H1 (cell line): ENCODE measurements at regions not wholly inside any gene's neighbourhood (a gene's known extent, or its start where the extent isn't known, plus 50 kb on each side); places are given as distances from the start of the nearest gene placed in this dataset.

Experiments used
- CTCF ChIA-PET: fragments of 300-600 bp; sonication (Branson Sonifier 250); formaldehyde crosslinking; loops from one replicate; lab custom pipeline; 2021; ENCODE audit not compliant: partially characterized antibody; lab: Charles Lee
- POLR2A ChIA-PET: fragments of 300-600 bp; sonication (Branson Sonifier 250); formaldehyde crosslinking; loops from one replicate; lab custom pipeline; 2021; ENCODE audit warnings: inconsistent platforms; ENCODE audit not compliant: partially characterized antibody; lab: Charles Lee
- DNase-seq, 2 experiments: peaks; one replicate each; pipeline versions ENCODE4 v3.0.0 to v3.0.0-alpha.2; 2010 to 2022; ENCODE audit warnings: low spot score in 2 of 2, low read depth in 1 of 2, mixed read lengths in 1 of 2
- FAIRE-seq: peaks from 2 replicates; lab custom pipeline; 2011; peaks lifted over from hg19 to GRCh38; lab: Jason Lieb, UNC
- H2AFZ ChIP-seq: 2 replicates; pipeline ENCODE4 v1.8.1; 2012; ENCODE audit warnings: low read length, inconsistent platforms
- H2AK5ac ChIP-seq: 2 replicates; pipeline ENCODE4 v1.6.1; 2013; ENCODE audit warnings: low read depth, low read length
- H2BK120ac ChIP-seq: replicated peaks from 2 replicates; pipeline ENCODE3; 2013; ENCODE audit warnings: low read depth, low read length, inconsistent platforms
- H2BK12ac ChIP-seq: 2 replicates; pipeline ENCODE4 v1.6.1; 2013; ENCODE audit warnings: low read depth, low read length
- H2BK15ac ChIP-seq: 2 replicates; pipeline ENCODE4 v1.6.1; 2013; ENCODE audit warnings: low read length
- H2BK20ac ChIP-seq: 2 replicates; pipeline ENCODE4 v1.6.1; 2013; ENCODE audit warnings: low read length
- H2BK5ac ChIP-seq: 2 replicates; pipeline ENCODE4 v1.6.1; 2013; ENCODE audit warnings: low read depth, low read length
- H3K14ac ChIP-seq: 2 replicates; pipeline ENCODE4 v1.6.1; 2013; ENCODE audit warnings: inconsistent platforms; ENCODE audit not compliant: insufficient read length
- H3K18ac ChIP-seq: 2 replicates; pipeline ENCODE4 v1.6.1; 2013; ENCODE audit warnings: low read length; ENCODE audit errors: extremely low read depth
- H3K23ac ChIP-seq: 2 replicates; pipeline ENCODE4 v1.6.1; 2013; ENCODE audit warnings: inconsistent platforms; ENCODE audit not compliant: insufficient read length
- H3K23me2 ChIP-seq: 2 replicates; pipeline ENCODE4 v1.6.1; 2013; ENCODE audit warnings: low read depth, low read length
- H3K27ac ChIP-seq: 2 replicates; pipeline ENCODE4 v1.6.1; 2011; ENCODE audit warnings: low read depth, low read length, inconsistent platforms
- H3K27me3 ChIP-seq, 4 experiments: replicated peaks in 1 of 4; 1 replicate in 1 of 4; 2 replicates in 3 of 4; pipeline versions ENCODE4 v1.6.1 to v1.8.1; 2011 to 2013; ENCODE audit warnings: low read length in 3 of 4, mild to moderate bottlenecking in 3 of 4, inconsistent platforms in 2 of 4, mixed read lengths in 2 of 4, moderate library complexity in 1 of 4; ENCODE audit not compliant: control insufficient read depth in 3 of 4, insufficient read depth in 3 of 4; ENCODE audit errors: extremely low read depth in 1 of 4
- H3K36me3 ChIP-seq, 4 experiments: 2 replicates each; pipeline versions ENCODE4 v1.6.1 to v1.8.1; 2011 to 2013; ENCODE audit warnings: mild to moderate bottlenecking in 4 of 4, low read length in 3 of 4, moderate library complexity in 2 of 4, control low read depth in 1 of 4, inconsistent platforms in 1 of 4; ENCODE audit not compliant: insufficient read depth in 4 of 4, control insufficient read depth in 2 of 4
- H3K4ac ChIP-seq: replicated peaks from 2 replicates; pipeline ENCODE3; 2013; ENCODE audit warnings: low read length, low read depth, mixed read lengths, inconsistent platforms; ENCODE audit not compliant: insufficient read length
- H3K4me1 ChIP-seq, 4 experiments: replicated peaks in 1 of 4; 1 replicate in 1 of 4; 2 replicates in 3 of 4; pipeline versions ENCODE4 v1.6.1 to v1.8.1; 2011 to 2013; ENCODE audit warnings: low read length in 3 of 4, inconsistent platforms in 2 of 4, mixed read lengths in 1 of 4; ENCODE audit not compliant: insufficient read depth in 4 of 4, control insufficient read depth in 3 of 4
- H3K4me2 ChIP-seq, 2 experiments: 2 replicates each; pipeline versions ENCODE4 v1.6.1 to v1.8.1; 2011 to 2013; ENCODE audit warnings: low read depth in 2 of 2, low read length in 2 of 2, control low read depth in 1 of 2, inconsistent platforms in 1 of 2, mild to moderate bottlenecking in 1 of 2; ENCODE audit not compliant: insufficient read depth in 1 of 2
- H3K4me3 ChIP-seq, 4 experiments: fragments of 200-600, 300-600 bp in 1 of 4; sonication (generic), shearing (Covaris generic), sonication (Bioruptor Twin) in 1 of 4; 2 replicates each; pipeline versions ENCODE4 v1.5.1 to v1.8.1; 2011 to 2016; ENCODE audit warnings: low read length in 4 of 4, low read depth in 3 of 4, control low read depth in 2 of 4, inconsistent platforms in 2 of 4, mild to moderate bottlenecking in 2 of 4, mixed read lengths in 1 of 4, moderate library complexity in 1 of 4; ENCODE audit not compliant: insufficient read depth in 2 of 4; ENCODE audit errors: extremely low read depth in 1 of 4
- H3K56ac ChIP-seq: replicated peaks from 2 replicates; pipeline ENCODE3; 2013; ENCODE audit warnings: low read depth, mild to moderate bottlenecking, mixed read lengths, low read length, inconsistent platforms; ENCODE audit not compliant: insufficient read length
- H3K79me1 ChIP-seq: 2 replicates; pipeline ENCODE4 v1.6.1; 2013; ENCODE audit warnings: low read depth, low read length, control low read depth
- H3K79me2 ChIP-seq, 2 experiments: 2 replicates each; pipeline versions ENCODE4 v1.6.1 to v1.8.1; 2012 to 2013; ENCODE audit warnings: low read length in 2 of 2, mild to moderate bottlenecking in 2 of 2, inconsistent platforms in 1 of 2; ENCODE audit not compliant: insufficient read depth in 2 of 2, control insufficient read depth in 1 of 2
- H3K9ac ChIP-seq, 4 experiments: replicated peaks in 1 of 4; 1 replicate in 1 of 4; 2 replicates in 3 of 4; pipeline versions ENCODE4 v1.6.1 to v1.8.1; 2011 to 2013; ENCODE audit warnings: low read depth in 3 of 4, low read length in 3 of 4, control low read depth in 2 of 4, mild to moderate bottlenecking in 2 of 4, moderate library complexity in 2 of 4, inconsistent platforms in 1 of 4; ENCODE audit errors: extremely low read depth in 1 of 4
- H3K9me3 ChIP-seq, 2 experiments: 2 replicates each; pipeline versions ENCODE4 v1.6.1 to v1.8.1; 2012 to 2013; ENCODE audit warnings: mild to moderate bottlenecking in 2 of 2, moderate library complexity in 2 of 2, control low read depth in 1 of 2, inconsistent platforms in 1 of 2, low read depth in 1 of 2, low read length in 1 of 2, mixed read lengths in 1 of 2; ENCODE audit not compliant: insufficient read depth in 2 of 2
- H4K20me1 ChIP-seq, 2 experiments: replicated peaks in 1 of 2; 2 replicates each; pipeline versions ENCODE3 to v1.8.1; 2011 to 2013; ENCODE audit warnings: inconsistent platforms in 2 of 2, low read length in 2 of 2, mild to moderate bottlenecking in 1 of 2; ENCODE audit not compliant: insufficient read depth in 2 of 2, control insufficient read depth in 1 of 2
- H4K5ac ChIP-seq: 2 replicates; pipeline ENCODE4 v1.6.1; 2013; ENCODE audit warnings: low read length, low read depth, mixed read lengths, inconsistent platforms; ENCODE audit not compliant: insufficient read length
- H4K8ac ChIP-seq: 2 replicates; pipeline ENCODE4 v1.8.0; 2013; ENCODE audit warnings: mild to moderate bottlenecking, moderate library complexity, low read length, inconsistent platforms; ENCODE audit not compliant: insufficient read depth; ENCODE audit errors: extremely low read depth
- H4K91ac ChIP-seq: replicated peaks from 2 replicates; pipeline ENCODE3; 2013; ENCODE audit warnings: low read length, mixed read lengths, inconsistent platforms; ENCODE audit not compliant: insufficient read length
- BCL11A ChIP-seq, 2 experiments: IDR thresholded peaks; one replicate each; pipeline ENCODE4 v1.6.1; 2011; ENCODE audit warnings: low read depth in 2 of 2, low read length in 2 of 2, mild to moderate bottlenecking in 2 of 2
- CHD2 ChIP-seq: IDR thresholded peaks from 2 replicates; pipeline ENCODE4 v1.6.1; 2012; ENCODE audit warnings: low read length, improper control_type of control experiment
- EGR1 ChIP-seq: IDR thresholded peaks from 2 replicates; pipeline ENCODE4 v1.6.1; 2011; ENCODE audit warnings: low read depth, low read length, borderline replicate concordance
- FOSL1 ChIP-seq: IDR thresholded peaks from 2 replicates; pipeline ENCODE4 v1.6.1; 2011; ENCODE audit warnings: mild to moderate bottlenecking, low read depth, low read length, moderate library complexity; ENCODE audit not compliant: insufficient read depth
- GTF2F1 ChIP-seq: IDR thresholded peaks from 2 replicates; pipeline ENCODE4 v1.6.1; 2012; ENCODE audit warnings: low read depth, low read length, improper control_type of control experiment, borderline replicate concordance
- HDAC6 ChIP-seq: IDR thresholded peaks from one replicate; pipeline ENCODE4 v1.7.1; 2012; ENCODE audit warnings: low read depth, mild to moderate bottlenecking, inconsistent platforms, low read length, moderate library complexity
- KDM5A ChIP-seq: fragments of 200-600 bp; IDR thresholded peaks from 2 replicates; pipeline ENCODE4 v1.7.1; 2012; ENCODE audit warnings: mild to moderate bottlenecking, low read length, inconsistent platforms, mixed read lengths
- NRF1 ChIP-seq: IDR thresholded peaks from 2 replicates; pipeline ENCODE4 v1.6.1; 2011; ENCODE audit warnings: mild to moderate bottlenecking, low read depth, low read length, improper control_type of control experiment
- POLR2A ChIP-seq, 2 experiments: IDR thresholded peaks; 1 replicate in 1 of 2; 2 replicates in 1 of 2; pipeline ENCODE4 v1.6.1; 2011; ENCODE audit warnings: low read depth in 2 of 2, low read length in 2 of 2, mild to moderate bottlenecking in 2 of 2; ENCODE audit errors: control extremely low read depth in 1 of 2
- RXRA ChIP-seq: IDR thresholded peaks from 2 replicates; pipeline ENCODE4 v1.6.1; 2011; ENCODE audit warnings: low read depth, mild to moderate bottlenecking, low read length, moderate library complexity; ENCODE audit not compliant: insufficient read depth
- SAP30 ChIP-seq: fragments of 300-600 bp; sonication (generic); IDR thresholded peaks from 2 replicates; pipeline ENCODE4 v1.7.1; 2012; ENCODE audit warnings: low read length, moderate library complexity, mild to moderate bottlenecking, inconsistent platforms; ENCODE audit not compliant: insufficient read depth, insufficient replicate concordance
- SIN3A ChIP-seq, 2 experiments: IDR thresholded peaks in 1 of 2; conservative IDR thresholded peaks in 1 of 2; 2 replicates each; pipeline ENCODE4 v1.6.1; 2011 to 2012; ENCODE audit warnings: low read length in 2 of 2, improper control_type of control experiment in 1 of 2, low read depth in 1 of 2, mild to moderate bottlenecking in 1 of 2
- SIRT6 ChIP-seq: IDR thresholded peaks from one replicate; pipeline ENCODE4 v1.7.1; 2012; ENCODE audit warnings: low read length, inconsistent platforms
- SP1 ChIP-seq: IDR thresholded peaks from 2 replicates; pipeline ENCODE4 v1.6.1; 2011; ENCODE audit warnings: low read depth, low read length
- TAF1 ChIP-seq: IDR thresholded peaks from 2 replicates; pipeline ENCODE4 v1.6.1; 2011; ENCODE audit warnings: mild to moderate bottlenecking, low read depth, low read length
- TCF12 ChIP-seq: IDR thresholded peaks from 2 replicates; pipeline ENCODE4 v1.6.1; 2011; ENCODE audit warnings: low read depth, mild to moderate bottlenecking, low read length
- WGBS, 2 experiments: shearing (Covaris generic) in 1 of 2; methylation state at CpG; one replicate each; pipeline versions ENCODE4 v1.1.6 to v1.1.7; 2013 to 2015; ENCODE audit warnings: low lambda C conversion rate in 2 of 2, mixed read lengths in 2 of 2, inconsistent platforms in 1 of 2, low coverage in 1 of 2, missing lambda C conversion rate in 1 of 2; ENCODE audit not compliant: insufficient replicate concordance in 2 of 2, insufficient coverage in 1 of 2, insufficient read length in 1 of 2; ENCODE audit errors: extremely low coverage in 1 of 2, missing lambda C conversion rate in 1 of 2; 5-methylcytosine and 5-hydroxymethylcytosine counted together

DNA sequence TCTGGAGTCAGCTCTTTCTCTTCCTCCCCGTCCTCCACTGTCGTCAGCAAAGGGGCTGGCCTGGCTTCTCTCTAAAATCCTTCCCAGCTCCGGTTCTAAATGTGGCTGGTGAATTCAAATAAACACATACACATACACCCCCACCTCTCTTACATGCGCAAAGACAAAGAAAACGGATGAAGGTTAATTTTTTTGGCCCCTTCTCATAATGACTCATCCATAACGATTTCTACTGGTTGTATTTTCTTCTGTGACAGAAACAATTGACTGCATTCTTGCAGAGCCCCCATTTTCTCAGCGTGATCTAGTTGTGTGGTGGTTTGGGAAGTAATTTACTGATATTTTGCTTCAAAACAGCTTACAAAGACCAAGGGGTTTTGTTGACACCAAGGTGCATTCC lies 130.0 kb upstream of the NTM start:
- WGBS, 2 experiments, result 90% methylated on average over 7 of the region's 7 CpGs; no CpG with 5 or more reads in 1 of the 2 experiments
- no peak overlapping the region for H2BK120ac ChIP-seq
- no peaks in the 10 kb centered on the region; a peak in 1 of 4 replicates for H3K9me3 ChIP-seq
- H4K8ac ChIP-seq, result no peak overlapping the region
- H2BK12ac ChIP-seq, result no peak overlapping the region
- H3K56ac ChIP-seq, result no peak overlapping the region
- H3K4ac ChIP-seq, result no peak overlapping the region
- no peak overlapping the region for H2BK20ac ChIP-seq
- POLR2A ChIA-PET, result interaction anchor here (0.6 to 3.1 kb wide), 3 partner anchors 13 to 263 kb away, joined by 3 to 14 read pairs (median 4); no protein-coding TSS in a partner anchor
- no peaks in the 10 kb centered on the region for H3K79me2 ChIP-seq
- no peak overlapping the region for H3K27ac ChIP-seq
- no peak overlapping the region for H4K91ac ChIP-seq
- no peak overlapping the region for H2BK5ac ChIP-seq
- no peaks in the 10 kb centered on the region for H3K79me1 ChIP-seq
- H2BK15ac ChIP-seq, result no peak overlapping the region
- no peak for DNase-seq
- H2AK5ac ChIP-seq, result no peak overlapping the region
- CTCF ChIA-PET, result interaction anchor here (1.0 to 1.2 kb wide), 3 partner anchors 21 to 176 kb away, joined by 3 read pairs; no protein-coding TSS in a partner anchor
- no peak overlapping the region for H3K4me2 ChIP-seq
- no peak overlapping the region for H3K23ac ChIP-seq
- no peak overlapping the region for H3K9ac ChIP-seq
- peaks cover 0 to 6% (median 3%) of the 10 kb centered on the region in 4 experiments; a peak in 5 of 7 replicates for H3K4me1 ChIP-seq
- no peak overlapping the region for H4K5ac ChIP-seq
- no peaks in the 10 kb centered on the region for H3K27me3 ChIP-seq
- H3K14ac ChIP-seq, result no peak overlapping the region
- no peak overlapping the region for H2AFZ ChIP-seq
- H3K18ac ChIP-seq, result no peak overlapping the region
- H3K36me3 ChIP-seq, result no peaks in the 10 kb centered on the region
- H3K4me3 ChIP-seq, result no peak overlapping the region
- H4K20me1 ChIP-seq, result no peaks in the 10 kb centered on the region
- no peak for FAIRE-seq
- H3K23me2 ChIP-seq, result peaks cover 1% of the 10 kb centered on the region; the same call in 1 of the 2 replicates
- TF ChIP-seq CHD2 (no peak), POLR2A (IDR thresholded peaks at IDR 0.05; ENCODE audit: control extremely low read depth in 1 of 2, low read depth in 2 of 2, low read length in 2 of 2) (no peak), SP1 (no peak), GTF2F1 (no peak), RXRA (no peak), BCL11A (IDR thresholded peaks at IDR 0.05; ENCODE audit: low read depth in 2 of 2, low read length in 2 of 2) (no peak), SIN3A (conservative IDR thresholded peaks at IDR 0.05 in 1 of 2, IDR thresholded peaks at IDR 0.05 in 1 of 2; ENCODE audit: low read depth in 1 of 2, low read length in 2 of 2) (no peak), KDM5A (no peak), EGR1 (no peak), FOSL1 (no peak), NRF1 (no peak), SAP30 (no peak), SIRT6 (no peak), TCF12 (no peak), HDAC6 (no peak), TAF1 (no peak)
